ENCODE measurements at regions not wholly inside any gene's neighbourhood (a gene's known extent, or its start where the extent isn't known, plus 50 kb on each side); places are given as distances from the start of the nearest gene placed in this dataset.

DNA sequence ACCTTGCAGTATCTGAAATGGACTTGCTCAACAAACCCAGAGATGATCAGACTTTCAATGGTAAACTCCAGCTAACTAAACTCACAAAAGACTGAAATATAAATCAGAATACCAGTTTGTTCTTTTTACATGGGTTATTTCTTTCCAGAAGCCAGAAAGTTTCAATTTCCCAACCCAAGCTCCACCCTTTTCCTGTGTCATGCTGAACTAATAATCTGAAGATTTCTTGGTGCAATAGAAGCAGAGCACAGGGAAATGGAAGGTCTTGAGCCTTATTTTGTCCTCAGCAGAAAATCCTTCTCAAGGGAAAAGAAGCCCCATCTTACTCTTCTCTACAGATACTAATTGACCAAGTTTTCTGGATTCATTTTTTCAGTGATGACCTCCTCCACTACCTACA is 93.3 kb upstream of the PAPOLG start:
- no peak for DNase-seq (ENCODE audit: low read depth)
- no peak overlapping the region for H3K4me3 ChIP-seq (ENCODE audit: control insufficient read depth, low read depth, low read length)
- TF ChIP-seq, protein P1, sequence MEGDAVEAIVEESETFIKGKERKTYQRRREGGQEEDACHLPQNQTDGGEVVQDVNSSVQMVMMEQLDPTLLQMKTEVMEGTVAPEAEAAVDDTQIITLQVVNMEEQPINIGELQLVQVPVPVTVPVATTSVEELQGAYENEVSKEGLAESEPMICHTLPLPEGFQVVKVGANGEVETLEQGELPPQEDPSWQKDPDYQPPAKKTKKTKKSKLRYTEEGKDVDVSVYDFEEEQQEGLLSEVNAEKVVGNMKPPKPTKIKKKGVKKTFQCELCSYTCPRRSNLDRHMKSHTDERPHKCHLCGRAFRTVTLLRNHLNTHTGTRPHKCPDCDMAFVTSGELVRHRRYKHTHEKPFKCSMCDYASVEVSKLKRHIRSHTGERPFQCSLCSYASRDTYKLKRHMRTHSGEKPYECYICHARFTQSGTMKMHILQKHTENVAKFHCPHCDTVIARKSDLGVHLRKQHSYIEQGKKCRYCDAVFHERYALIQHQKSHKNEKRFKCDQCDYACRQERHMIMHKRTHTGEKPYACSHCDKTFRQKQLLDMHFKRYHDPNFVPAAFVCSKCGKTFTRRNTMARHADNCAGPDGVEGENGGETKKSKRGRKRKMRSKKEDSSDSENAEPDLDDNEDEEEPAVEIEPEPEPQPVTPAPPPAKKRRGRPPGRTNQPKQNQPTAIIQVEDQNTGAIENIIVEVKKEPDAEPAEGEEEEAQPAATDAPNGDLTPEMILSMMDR (IDR thresholded peaks at IDR 0.05; ENCODE audit: control insufficient read depth, insufficient read depth, low read depth, low read length, missing control alignments): no peak

DNA sequence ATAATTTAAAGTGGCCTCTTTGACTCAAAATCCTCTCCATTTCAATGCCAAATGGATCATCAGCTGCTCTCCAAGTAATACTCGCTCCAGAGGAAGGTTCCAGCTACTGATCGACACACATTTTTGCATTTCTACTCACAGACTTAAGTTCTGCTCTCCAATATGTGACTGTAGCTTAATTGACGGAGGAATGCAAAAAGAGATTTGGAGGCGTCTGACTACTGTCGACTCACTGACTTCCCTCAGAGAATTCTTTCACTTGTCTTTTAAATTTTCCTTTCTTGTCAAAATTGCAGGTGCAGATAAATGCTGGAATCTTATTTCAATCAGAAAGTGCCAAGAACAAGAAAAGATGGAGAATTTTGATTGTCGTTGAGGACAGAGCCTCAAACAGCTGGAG is 84.1 kb upstream of the PAPOLG start:
- DNase-seq (ENCODE audit: low read depth): no peak
- H3K4me3 ChIP-seq (ENCODE audit: control insufficient read depth, low read depth, low read length): no peak overlapping the region
- TF ChIP-seq, protein P1 (IDR thresholded peaks at IDR 0.05; ENCODE audit: control insufficient read depth, insufficient read depth, low read depth, low read length, missing control alignments): no peak

DNA sequence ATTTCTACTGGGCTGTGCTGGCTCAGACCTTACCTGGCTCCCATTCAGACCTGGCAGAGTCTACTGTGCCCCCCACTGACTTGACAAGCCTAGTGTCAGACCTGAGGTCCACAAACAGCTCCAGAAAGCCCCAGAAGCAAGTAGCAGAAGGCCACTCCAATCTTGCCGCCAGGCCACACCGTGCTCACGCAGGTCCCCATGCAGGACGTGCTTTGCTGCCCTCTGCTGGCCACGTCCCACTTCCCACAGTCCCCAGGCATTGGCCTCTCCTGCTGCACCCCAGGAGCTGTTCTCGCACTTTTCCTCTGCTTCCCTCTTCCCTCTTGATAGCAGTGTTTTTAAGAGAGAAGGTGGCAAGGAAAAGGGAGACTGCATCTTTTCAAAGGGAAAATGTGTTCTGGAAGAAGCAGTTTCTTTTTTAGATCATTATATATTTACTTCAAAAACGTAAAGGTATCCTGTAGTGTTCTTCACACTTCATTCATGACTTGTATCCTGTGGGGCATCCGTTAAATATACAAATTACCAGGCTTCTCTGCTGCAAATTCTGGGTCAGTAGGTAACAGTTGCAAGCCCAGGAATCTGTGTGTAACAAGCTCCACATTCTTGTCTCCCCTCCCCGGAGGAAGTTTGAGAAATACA is 81.4 kb upstream of the PAPOLG start:
- DNase-seq (ENCODE audit: low read depth): peak; percentile 5
- TF ChIP-seq, protein P1 (IDR thresholded peaks at IDR 0.05; ENCODE audit: control insufficient read depth, insufficient read depth, low read depth, low read length, missing control alignments): peak; percentile 98
- no peak overlapping the region for H3K4me3 ChIP-seq (ENCODE audit: control insufficient read depth, low read depth, low read length)

DNA sequence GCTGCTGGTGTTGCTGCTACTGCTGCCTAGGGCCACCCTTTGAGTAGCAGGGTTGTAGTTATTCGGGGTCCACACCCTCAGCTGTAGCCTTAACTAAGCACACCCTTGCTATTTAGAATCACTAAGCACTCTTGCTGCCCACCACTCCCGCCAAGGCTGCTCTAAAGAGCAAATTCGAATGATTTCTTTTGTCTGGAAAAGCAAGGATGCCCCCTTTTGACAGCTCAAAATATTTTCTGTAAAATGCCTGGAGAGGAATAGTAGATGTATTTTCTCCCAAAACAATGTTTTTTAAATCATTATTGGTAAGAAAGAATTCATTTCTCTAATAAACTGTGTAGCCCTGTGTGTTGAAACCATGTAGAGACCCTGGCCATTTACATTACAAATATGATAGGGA is 80.8 kb upstream of the PAPOLG start:
- H3K4me3 ChIP-seq (ENCODE audit: control insufficient read depth, low read depth, low read length): no peak overlapping the region
- DNase-seq (ENCODE audit: low read depth): no peak
- TF ChIP-seq, protein P1 (IDR thresholded peaks at IDR 0.05; ENCODE audit: control insufficient read depth, insufficient read depth, low read depth, low read length, missing control alignments): no peak

DNA sequence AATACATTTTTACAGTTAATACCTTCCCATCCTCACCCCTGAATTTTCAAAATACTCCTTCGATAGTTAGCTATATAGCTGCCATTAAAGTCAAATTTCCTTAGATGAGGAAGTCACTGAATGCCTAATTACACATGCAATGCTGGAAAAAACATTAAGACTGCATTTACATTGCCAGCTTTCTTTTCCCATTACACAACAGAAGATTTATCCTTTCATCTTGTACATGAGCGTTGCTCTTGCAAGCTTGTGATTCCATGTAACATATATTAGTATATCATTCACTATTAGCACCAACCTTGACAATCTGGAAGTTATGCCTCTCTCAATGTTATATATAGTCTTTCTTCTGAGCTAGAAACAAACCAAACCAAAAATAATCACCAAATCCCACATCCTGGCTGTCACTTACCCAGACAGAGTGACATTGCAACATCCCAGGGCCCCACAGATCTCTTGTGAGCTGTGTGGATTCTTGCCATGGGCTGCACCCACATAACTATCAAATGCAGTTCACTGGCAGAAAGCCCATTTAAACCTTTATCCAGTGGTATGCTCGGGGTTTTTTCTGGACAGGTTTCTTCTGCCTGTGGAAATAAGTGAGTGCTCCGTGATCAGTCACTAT is 79.2 kb upstream of the PAPOLG start:
- TF ChIP-seq, protein P1 (IDR thresholded peaks at IDR 0.05; ENCODE audit: control insufficient read depth, insufficient read depth, low read depth, low read length, missing control alignments): no peak
- no peak overlapping the region for H3K4me3 ChIP-seq (ENCODE audit: control insufficient read depth, low read depth, low read length)
- DNase-seq (ENCODE audit: low read depth): no peak

DNA sequence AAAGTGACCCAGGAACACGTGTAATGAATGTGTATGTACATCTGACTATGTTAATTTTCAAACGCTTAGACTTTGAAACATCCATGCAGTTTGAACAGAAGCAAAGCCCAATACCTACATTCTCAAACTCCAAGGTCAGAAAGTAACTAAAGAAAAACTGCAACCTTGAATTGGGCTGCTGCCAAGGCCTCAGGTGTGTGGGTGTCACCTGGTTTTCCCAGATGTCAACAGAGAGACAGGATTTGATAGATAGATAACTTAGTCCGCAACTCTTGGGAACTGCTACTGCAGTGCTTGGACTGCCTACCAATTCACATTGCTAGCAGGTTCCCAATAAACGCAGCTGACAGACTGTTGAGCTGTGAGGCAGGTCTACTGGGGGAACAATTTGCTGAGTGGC is 78.7 kb upstream of the PAPOLG start:
- DNase-seq (ENCODE audit: low read depth): no peak
- no peak overlapping the region for H3K4me3 ChIP-seq (ENCODE audit: control insufficient read depth, low read depth, low read length)
- TF ChIP-seq, protein P1 (IDR thresholded peaks at IDR 0.05; ENCODE audit: control insufficient read depth, insufficient read depth, low read depth, low read length, missing control alignments): no peak

Measured in AG09309 (cell line).